Lower leg skin (tissue), 3 donors: ENCODE measurements at regions not wholly inside any gene's neighbourhood (a gene's known extent, or its start where the extent isn't known, plus 50 kb on each side); places are given as distances from the start of the nearest gene placed in this dataset.

Experiments used
- POLR2A ChIP-seq, 2 donors: fragments of 450-650 bp; IDR thresholded peaks; one replicate each; pipeline ENCODE4 v1.6.1; 2016 to 2017; ENCODE audit warnings: antibody characterized with exemption in 2 of 2, mild to moderate bottlenecking in 1 of 2, moderate library complexity in 1 of 2
- TF ChIP-seq, protein P1 (sequence below), 3 donors: fragments of 450-650 bp; IDR thresholded peaks; one replicate each; pipeline ENCODE4 v1.5.1; 2016; ENCODE audit warnings: antibody characterized with exemption in 3 of 3, mild to moderate bottlenecking in 3 of 3, moderate library complexity in 2 of 3

GRCh38 chr2:57740891-57741290 is 305.7 kb upstream of the VRK2 start:
- TF ChIP-seq, protein P1, sequence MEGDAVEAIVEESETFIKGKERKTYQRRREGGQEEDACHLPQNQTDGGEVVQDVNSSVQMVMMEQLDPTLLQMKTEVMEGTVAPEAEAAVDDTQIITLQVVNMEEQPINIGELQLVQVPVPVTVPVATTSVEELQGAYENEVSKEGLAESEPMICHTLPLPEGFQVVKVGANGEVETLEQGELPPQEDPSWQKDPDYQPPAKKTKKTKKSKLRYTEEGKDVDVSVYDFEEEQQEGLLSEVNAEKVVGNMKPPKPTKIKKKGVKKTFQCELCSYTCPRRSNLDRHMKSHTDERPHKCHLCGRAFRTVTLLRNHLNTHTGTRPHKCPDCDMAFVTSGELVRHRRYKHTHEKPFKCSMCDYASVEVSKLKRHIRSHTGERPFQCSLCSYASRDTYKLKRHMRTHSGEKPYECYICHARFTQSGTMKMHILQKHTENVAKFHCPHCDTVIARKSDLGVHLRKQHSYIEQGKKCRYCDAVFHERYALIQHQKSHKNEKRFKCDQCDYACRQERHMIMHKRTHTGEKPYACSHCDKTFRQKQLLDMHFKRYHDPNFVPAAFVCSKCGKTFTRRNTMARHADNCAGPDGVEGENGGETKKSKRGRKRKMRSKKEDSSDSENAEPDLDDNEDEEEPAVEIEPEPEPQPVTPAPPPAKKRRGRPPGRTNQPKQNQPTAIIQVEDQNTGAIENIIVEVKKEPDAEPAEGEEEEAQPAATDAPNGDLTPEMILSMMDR (IDR thresholded peaks at IDR 0.05), result no peak
- TF ChIP-seq POLR2A (IDR thresholded peaks at IDR 0.05), result no peak
